T47D (cell line): ENCODE measurements at regions not wholly inside any gene's neighbourhood (a gene's known extent, or its start where the extent isn't known, plus 50 kb on each side); places are given as distances from the start of the nearest gene placed in this dataset.
"Not testable (repeated sequence)": the region's sequence is repeated elsewhere in the genome, so short reads cannot be mapped to it uniquely, and the experiment has no call there.

Experiments
- DNase-seq, 2 experiments: peaks; one replicate each; pipeline versions ENCODE4 v3.0.0 to v3.0.0-alpha.2; 2011 to 2012; ENCODE audit warnings: low read depth in 1 of 2, low spot score in 1 of 2
- JUND ChIP-seq: IDR thresholded peaks from 2 replicates; pipeline ENCODE4 v1.6.1; 2012; ENCODE audit warnings: low read depth
- in situ Hi-C: cut with HindIII; loops from 2 replicates; pipeline ENCODE4 v1.10.0; 2016; ENCODE audit warnings: low sequenced_read_pairs, low pct_unique_long_range_greater_than_20kb

- TF ChIP-seq JUND = no peak
- in situ Hi-C loops = no loop called here
- no peak for DNase-seq
These were observed 163.5 kb downstream of the CDH19 start for GRCh38 chr18:66440433-66440832.

- in situ Hi-C loops = no loop called here
- DNase-seq = no peak
- no peak for TF ChIP-seq JUND
These were observed 164.2 kb downstream of the CDH19 start for GRCh38 chr18:66439670-66440069.

GRCh38 chr18:66438711-66439536, 165.0 kb downstream of the CDH19 start:
- in situ Hi-C loops = no loop called here
- no peak for TF ChIP-seq JUND
- no peak for DNase-seq

GRCh38 chr18:66432636-66433035, 171.3 kb downstream of the CDH19 start:
- DNase-seq = no peak
- in situ Hi-C loops = no loop called here
- no peak for TF ChIP-seq JUND

GRCh38 chr18:66428795-66429194, 175.1 kb downstream of the CDH19 start:
- TF ChIP-seq JUND = no peak
- DNase-seq = no peak
- in situ Hi-C loops = no loop called here

GRCh38 chr18:66419400-66419799, 184.5 kb downstream of the CDH19 start:
- no peak for TF ChIP-seq JUND
- in situ Hi-C loops = no loop called here
- DNase-seq = no peak

GRCh38 chr18:66410692-66411091, 193.2 kb downstream of the CDH19 start:
- TF ChIP-seq JUND = no peak
- no peak for DNase-seq
- in situ Hi-C loops = no loop called here

GRCh38 chr18:66395671-66396218, 208.1 kb downstream of the CDH19 start:
- TF ChIP-seq JUND = no peak
- in situ Hi-C loops = no loop called here
- no peak for DNase-seq

GRCh38 chr18:66393463-66393862, 210.4 kb downstream of the CDH19 start:
- DNase-seq = no peak
- in situ Hi-C loops = no loop called here
- no peak for TF ChIP-seq JUND

- no peak for DNase-seq
- in situ Hi-C loops = no loop called here
- TF ChIP-seq JUND = no peak
These were observed 226.6 kb downstream of the CDH19 start for GRCh38 chr18:66377291-66377690.

GRCh38 chr18:66375391-66375790, 228.5 kb downstream of the CDH19 start:
- in situ Hi-C loops = not testable (repeated sequence)

GRCh38 chr18:66346833-66347588, 256.9 kb downstream of the CDH19 start:
- TF ChIP-seq JUND = no peak
- DNase-seq = no peak
- in situ Hi-C loops = no loop called here

More at GRCh38 chr18:66375391-66375790, 228.5 kb downstream of the CDH19 start:
- not testable (repeated sequence) for DNase-seq

GRCh38 chr18:66344227-66344626, 259.7 kb downstream of the CDH19 start:
- no peak for TF ChIP-seq JUND
- DNase-seq = no peak
- in situ Hi-C loops = no loop called here
